ENCODE measurements at regions not wholly inside any gene's neighbourhood (a gene's known extent, or its start where the extent isn't known, plus 50 kb on each side); places are given as distances from the start of the nearest gene placed in this dataset.

DNA sequence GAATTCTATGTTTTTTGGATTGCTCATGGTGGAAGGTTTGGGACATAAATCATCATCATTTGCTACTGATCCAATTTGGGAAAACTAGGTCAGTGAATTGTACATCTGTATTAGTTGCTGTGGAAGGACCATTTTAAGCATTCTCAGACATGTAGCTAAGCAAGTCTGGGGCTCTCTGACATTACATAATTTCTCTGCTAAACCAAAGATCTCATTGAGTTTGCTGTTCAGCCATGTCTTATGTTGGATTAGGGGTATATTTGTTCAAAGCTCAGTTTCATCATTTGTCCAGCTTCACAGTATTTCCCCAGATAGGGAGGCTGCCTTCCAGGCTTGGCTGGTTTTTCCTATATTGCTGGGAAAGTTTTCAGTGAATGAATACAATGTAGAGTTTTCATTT is 399.7 kb downstream of the MTX2 start:
- TF ChIP-seq TAF1 (IDR thresholded peaks at IDR 0.05; ENCODE audit: low read depth, low read length) = no peak
- no peak for TF ChIP-seq POLR2AphosphoS5 (IDR thresholded peaks at IDR 0.05; ENCODE audit: low read depth, low read length)
- TF ChIP-seq POLR2A (IDR thresholded peaks at IDR 0.05; ENCODE audit: low read depth, low read length) = no peak
- TF ChIP-seq SPI1 (IDR thresholded peaks at IDR 0.05; ENCODE audit: low read depth, low read length) = no peak
- no peak for TF ChIP-seq PAX5 (IDR thresholded peaks at IDR 0.05; ENCODE audit: insufficient read depth, low read length, severe bottlenecking)
- TF ChIP-seq POU2F2 (IDR thresholded peaks at IDR 0.05; ENCODE audit: low read depth, low read length) = no peak

All from GM12891 (cell line).